Neural progenitor cell (in vitro differentiated cells): ENCODE measurements at regions not wholly inside any gene's neighbourhood (a gene's known extent, or its start where the extent isn't known, plus 50 kb on each side); places are given as distances from the start of the nearest gene placed in this dataset.

Source experiments
- EZH2 ChIP-seq: fragments of 200-600 bp; sonication (generic); IDR thresholded peaks from 2 replicates; pipeline ENCODE4 v1.6.1; 2017; ENCODE audit warnings: antibody characterized with exemption, mild to moderate bottlenecking, moderate library complexity
- TF ChIP-seq, protein P1 (sequence below): fragments of 200-600 bp; sonication (generic); IDR thresholded peaks from 2 replicates; pipeline ENCODE4 v1.5.1; 2017; ENCODE audit warnings: antibody characterized with exemption, mild to moderate bottlenecking

GRCh38 chr1:14259191-14259757, 339.2 kb upstream of the KAZN start:
- TF ChIP-seq EZH2 = no peak
- TF ChIP-seq, protein P1, sequence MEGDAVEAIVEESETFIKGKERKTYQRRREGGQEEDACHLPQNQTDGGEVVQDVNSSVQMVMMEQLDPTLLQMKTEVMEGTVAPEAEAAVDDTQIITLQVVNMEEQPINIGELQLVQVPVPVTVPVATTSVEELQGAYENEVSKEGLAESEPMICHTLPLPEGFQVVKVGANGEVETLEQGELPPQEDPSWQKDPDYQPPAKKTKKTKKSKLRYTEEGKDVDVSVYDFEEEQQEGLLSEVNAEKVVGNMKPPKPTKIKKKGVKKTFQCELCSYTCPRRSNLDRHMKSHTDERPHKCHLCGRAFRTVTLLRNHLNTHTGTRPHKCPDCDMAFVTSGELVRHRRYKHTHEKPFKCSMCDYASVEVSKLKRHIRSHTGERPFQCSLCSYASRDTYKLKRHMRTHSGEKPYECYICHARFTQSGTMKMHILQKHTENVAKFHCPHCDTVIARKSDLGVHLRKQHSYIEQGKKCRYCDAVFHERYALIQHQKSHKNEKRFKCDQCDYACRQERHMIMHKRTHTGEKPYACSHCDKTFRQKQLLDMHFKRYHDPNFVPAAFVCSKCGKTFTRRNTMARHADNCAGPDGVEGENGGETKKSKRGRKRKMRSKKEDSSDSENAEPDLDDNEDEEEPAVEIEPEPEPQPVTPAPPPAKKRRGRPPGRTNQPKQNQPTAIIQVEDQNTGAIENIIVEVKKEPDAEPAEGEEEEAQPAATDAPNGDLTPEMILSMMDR = no peak
